HepG2 (cell line): ENCODE measurements at regions not wholly inside any gene's neighbourhood (a gene's known extent, or its start where the extent isn't known, plus 50 kb on each side); places are given as distances from the start of the nearest gene placed in this dataset.

Experiments
- FOSL2 ChIP-seq: sonication (generic); formaldehyde crosslinking; IDR thresholded peaks from 2 replicates; pipeline ENCODE4 v1.4.0; 2020; ENCODE audit warnings: missing genetic modification reagents
- HNRNPL ChIP-seq: fragments of 200-400 bp; formaldehyde crosslinking; IDR thresholded peaks from 2 replicates; pipeline ENCODE4 v1.6.1; 2017; ENCODE audit warnings: mild to moderate bottlenecking, low read depth, low read length
- IRF9 ChIP-seq: sonication (generic); formaldehyde crosslinking; IDR thresholded peaks from 2 replicates; pipeline ENCODE4 v1.8.0; 2022; ENCODE audit warnings: missing genetic modification reagents, mild to moderate bottlenecking, borderline replicate concordance
- MAZ ChIP-seq, 2 experiments: sonication (generic) in 1 of 2; formaldehyde crosslinking in 1 of 2; IDR thresholded peaks; 2 replicates each; pipeline versions ENCODE4 v1.5.0 to v1.6.1; 2012 to 2020; ENCODE audit warnings: low read depth in 2 of 2, mild to moderate bottlenecking in 2 of 2, borderline replicate concordance in 1 of 2, improper control_type of control experiment in 1 of 2, low read length in 1 of 2, missing genetic modification reagents in 1 of 2, moderate library complexity in 1 of 2
- NFATC3 ChIP-seq: sonication (generic); formaldehyde crosslinking; IDR thresholded peaks from 2 replicates; pipeline ENCODE4 v1.5.1; 2020; ENCODE audit warnings: mild to moderate bottlenecking, missing genetic modification reagents
- NFKB2 ChIP-seq: sonication (generic); formaldehyde crosslinking; IDR thresholded peaks from 2 replicates; pipeline ENCODE4 v1.4.0; 2020; ENCODE audit warnings: missing genetic modification reagents, borderline replicate concordance
- TBX2 ChIP-seq: sonication (generic); formaldehyde crosslinking; IDR thresholded peaks from 2 replicates; pipeline ENCODE4 v1.5.0; 2020; ENCODE audit warnings: missing genetic modification reagents, mild to moderate bottlenecking, borderline replicate concordance
- TSC22D2 ChIP-seq: sonication (generic); formaldehyde crosslinking; IDR thresholded peaks from 2 replicates; pipeline ENCODE4 v1.5.1; 2020; ENCODE audit warnings: missing genetic modification reagents, mild to moderate bottlenecking, borderline replicate concordance
- ZBED4 ChIP-seq: sonication (generic); formaldehyde crosslinking; IDR thresholded peaks from 2 replicates; pipeline ENCODE4 v1.4.0; 2020; ENCODE audit warnings: missing genetic modification reagents, borderline replicate concordance
- ZFX ChIP-seq: sonication (generic); formaldehyde crosslinking; IDR thresholded peaks from 2 replicates; pipeline ENCODE4 v1.4.0; 2020; ENCODE audit warnings: mild to moderate bottlenecking, low read depth, missing genetic modification reagents, moderate library complexity
- ZNF614 ChIP-seq: IDR thresholded peaks from 2 replicates; pipeline ENCODE4 v1.6.1; 2018; ENCODE audit warnings: missing biosample characterization, missing genetic modification reagents, inconsistent platforms, borderline replicate concordance
- TF ChIP-seq, protein P1 (sequence below): sonication (generic); formaldehyde crosslinking; IDR thresholded peaks from 2 replicates; pipeline ENCODE4 v1.5.0; 2020; ENCODE audit warnings: mild to moderate bottlenecking, missing genetic modification reagents, moderate library complexity
- TF ChIP-seq, protein P2 (sequence below): sonication (generic); formaldehyde crosslinking; IDR thresholded peaks from 2 replicates; pipeline ENCODE4 v1.5.1; 2020; ENCODE audit warnings: missing genetic modification reagents, mild to moderate bottlenecking, borderline replicate concordance
- TF ChIP-seq, protein P3 (sequence below): sonication (generic); formaldehyde crosslinking; IDR thresholded peaks from 2 replicates; pipeline ENCODE4 v1.8.1; 2023; ENCODE audit warnings: missing genetic modification reagents, inconsistent platforms, borderline replicate concordance

GRCh38 chr2:16507655-16508489 is 157.8 kb downstream of the CYRIA start (continued):
- TF ChIP-seq HNRNPL, result 0 out of 2 replicates have a peak, but pooled peaks have one; percentile 25
- TF ChIP-seq, protein P1, sequence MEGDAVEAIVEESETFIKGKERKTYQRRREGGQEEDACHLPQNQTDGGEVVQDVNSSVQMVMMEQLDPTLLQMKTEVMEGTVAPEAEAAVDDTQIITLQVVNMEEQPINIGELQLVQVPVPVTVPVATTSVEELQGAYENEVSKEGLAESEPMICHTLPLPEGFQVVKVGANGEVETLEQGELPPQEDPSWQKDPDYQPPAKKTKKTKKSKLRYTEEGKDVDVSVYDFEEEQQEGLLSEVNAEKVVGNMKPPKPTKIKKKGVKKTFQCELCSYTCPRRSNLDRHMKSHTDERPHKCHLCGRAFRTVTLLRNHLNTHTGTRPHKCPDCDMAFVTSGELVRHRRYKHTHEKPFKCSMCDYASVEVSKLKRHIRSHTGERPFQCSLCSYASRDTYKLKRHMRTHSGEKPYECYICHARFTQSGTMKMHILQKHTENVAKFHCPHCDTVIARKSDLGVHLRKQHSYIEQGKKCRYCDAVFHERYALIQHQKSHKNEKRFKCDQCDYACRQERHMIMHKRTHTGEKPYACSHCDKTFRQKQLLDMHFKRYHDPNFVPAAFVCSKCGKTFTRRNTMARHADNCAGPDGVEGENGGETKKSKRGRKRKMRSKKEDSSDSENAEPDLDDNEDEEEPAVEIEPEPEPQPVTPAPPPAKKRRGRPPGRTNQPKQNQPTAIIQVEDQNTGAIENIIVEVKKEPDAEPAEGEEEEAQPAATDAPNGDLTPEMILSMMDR (CRISPR knock-in tag), result peak; percentile 83
- TF ChIP-seq, protein P2, sequence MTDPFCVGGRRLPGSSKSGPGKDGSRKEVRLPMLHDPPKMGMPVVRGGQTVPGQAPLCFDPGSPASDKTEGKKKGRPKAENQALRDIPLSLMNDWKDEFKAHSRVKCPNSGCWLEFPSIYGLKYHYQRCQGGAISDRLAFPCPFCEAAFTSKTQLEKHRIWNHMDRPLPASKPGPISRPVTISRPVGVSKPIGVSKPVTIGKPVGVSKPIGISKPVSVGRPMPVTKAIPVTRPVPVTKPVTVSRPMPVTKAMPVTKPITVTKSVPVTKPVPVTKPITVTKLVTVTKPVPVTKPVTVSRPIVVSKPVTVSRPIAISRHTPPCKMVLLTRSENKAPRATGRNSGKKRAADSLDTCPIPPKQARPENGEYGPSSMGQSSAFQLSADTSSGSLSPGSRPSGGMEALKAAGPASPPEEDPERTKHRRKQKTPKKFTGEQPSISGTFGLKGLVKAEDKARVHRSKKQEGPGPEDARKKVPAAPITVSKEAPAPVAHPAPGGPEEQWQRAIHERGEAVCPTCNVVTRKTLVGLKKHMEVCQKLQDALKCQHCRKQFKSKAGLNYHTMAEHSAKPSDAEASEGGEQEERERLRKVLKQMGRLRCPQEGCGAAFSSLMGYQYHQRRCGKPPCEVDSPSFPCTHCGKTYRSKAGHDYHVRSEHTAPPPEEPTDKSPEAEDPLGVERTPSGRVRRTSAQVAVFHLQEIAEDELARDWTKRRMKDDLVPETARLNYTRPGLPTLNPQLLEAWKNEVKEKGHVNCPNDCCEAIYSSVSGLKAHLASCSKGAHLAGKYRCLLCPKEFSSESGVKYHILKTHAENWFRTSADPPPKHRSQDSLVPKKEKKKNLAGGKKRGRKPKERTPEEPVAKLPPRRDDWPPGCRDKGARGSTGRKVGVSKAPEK (CRISPR knock-in tag), result no peak
- TF ChIP-seq TBX2 (CRISPR knock-in tag), result 0 out of 2 replicates have a peak, but pooled peaks have one; percentile 17
- no peak for TF ChIP-seq FOSL2
- 0 out of 2 replicates have a peak, but pooled peaks have one; percentile 4 for TF ChIP-seq IRF9 (CRISPR knock-in tag)
- TF ChIP-seq NFKB2 (CRISPR knock-in tag), result 0 out of 2 replicates have a peak, but pooled peaks have one; percentile 26
- TF ChIP-seq, protein P3, sequence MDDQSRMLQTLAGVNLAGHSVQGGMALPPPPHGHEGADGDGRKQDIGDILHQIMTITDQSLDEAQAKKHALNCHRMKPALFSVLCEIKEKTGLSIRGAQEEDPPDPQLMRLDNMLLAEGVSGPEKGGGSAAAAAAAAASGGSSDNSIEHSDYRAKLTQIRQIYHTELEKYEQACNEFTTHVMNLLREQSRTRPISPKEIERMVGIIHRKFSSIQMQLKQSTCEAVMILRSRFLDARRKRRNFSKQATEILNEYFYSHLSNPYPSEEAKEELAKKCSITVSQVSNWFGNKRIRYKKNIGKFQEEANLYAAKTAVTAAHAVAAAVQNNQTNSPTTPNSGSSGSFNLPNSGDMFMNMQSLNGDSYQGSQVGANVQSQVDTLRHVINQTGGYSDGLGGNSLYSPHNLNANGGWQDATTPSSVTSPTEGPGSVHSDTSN, result no peak
- TF ChIP-seq ZFX (CRISPR knock-in tag), result no peak
- no peak for TF ChIP-seq ZNF614
- TF ChIP-seq ZBED4 (CRISPR knock-in tag), result 0 out of 2 replicates have a peak, but pooled peaks have one; percentile 28
- peak; percentile 45; the same call in 1 of the 2 replicates for TF ChIP-seq TSC22D2 (CRISPR knock-in tag)
- TF ChIP-seq MAZ (IDR thresholded peaks at IDR 0.05; ENCODE audit: borderline replicate concordance, low read depth, low read length), result no peak
- peak; percentile 40; the same call in 1 of the 2 replicates for TF ChIP-seq MAZ (CRISPR knock-in tag; IDR thresholded peaks at IDR 0.05; ENCODE audit: low read depth)
- TF ChIP-seq NFATC3, result no peak
